H9 (cell line): ENCODE measurements at regions not wholly inside any gene's neighbourhood (a gene's known extent, or its start where the extent isn't known, plus 50 kb on each side); places are given as distances from the start of the nearest gene placed in this dataset.

Experiments
- DNase-seq: peaks from one replicate; pipeline ENCODE4 v3.0.0-alpha.2; 2017
- H2AFZ ChIP-seq: one replicate; pipeline ENCODE4 v1.6.1; 2013; ENCODE audit warnings: mild to moderate bottlenecking, low read length, control low read depth, moderate library complexity
- H2AK5ac ChIP-seq: 2 replicates; pipeline ENCODE4 v1.6.1; 2013; ENCODE audit warnings: low read length, control low read depth, mixed read lengths; ENCODE audit not compliant: insufficient read length
- H2BK120ac ChIP-seq: one replicate; pipeline ENCODE4 v1.6.1; 2013; ENCODE audit warnings: low read depth, mild to moderate bottlenecking, low read length, control low read depth, inconsistent platforms; ENCODE audit not compliant: poor library complexity, severe bottlenecking
- H2BK12ac ChIP-seq: 2 replicates; pipeline ENCODE4 v1.6.1; 2013; ENCODE audit warnings: low read length, control low read depth, mixed read lengths, low read depth; ENCODE audit not compliant: insufficient read length
- H2BK15ac ChIP-seq: 2 replicates; pipeline ENCODE4 v1.6.1; 2013; ENCODE audit warnings: low read depth, low read length, control low read depth
- H2BK20ac ChIP-seq: one replicate; pipeline ENCODE4 v1.6.1; 2013; ENCODE audit warnings: low read depth, mild to moderate bottlenecking, low read length, control low read depth, inconsistent platforms; ENCODE audit not compliant: poor library complexity, severe bottlenecking
- H2BK5ac ChIP-seq: 2 replicates; pipeline ENCODE4 v1.6.1; 2013; ENCODE audit warnings: low read length, control low read depth, mixed read lengths; ENCODE audit not compliant: insufficient read length
- H3K14ac ChIP-seq: 2 replicates; pipeline ENCODE4 v1.6.1; 2013; ENCODE audit warnings: low read length, control low read depth; ENCODE audit not compliant: insufficient read depth
- H3K18ac ChIP-seq: 2 replicates; pipeline ENCODE4 v1.6.1; 2013; ENCODE audit warnings: low read depth, mild to moderate bottlenecking, mixed read lengths, low read length, control low read depth; ENCODE audit not compliant: insufficient read length
- H3K23ac ChIP-seq: 2 replicates; pipeline ENCODE4 v1.6.1; 2013; ENCODE audit warnings: low read length, control low read depth, mixed read lengths, low read depth; ENCODE audit not compliant: insufficient read length
- H3K23me2 ChIP-seq: 2 replicates; pipeline ENCODE4 v1.6.1; 2013; ENCODE audit warnings: low read depth, mild to moderate bottlenecking, mixed read lengths, low read length, control low read depth; ENCODE audit not compliant: insufficient read length, poor library complexity, severe bottlenecking
- H3K27ac ChIP-seq: 2 replicates; pipeline ENCODE4 v1.5.1; 2013; ENCODE audit warnings: low read length, control low read depth, mixed read lengths, low read depth; ENCODE audit not compliant: insufficient read length
- H3K27me3 ChIP-seq: 2 replicates; pipeline ENCODE4 v1.6.1; 2013; ENCODE audit warnings: low read length, control low read depth, inconsistent platforms; ENCODE audit not compliant: insufficient read depth
- H3K4ac ChIP-seq: 2 replicates; pipeline ENCODE4 v1.6.1; 2013; ENCODE audit warnings: low read depth, mild to moderate bottlenecking, control low read depth, inconsistent platforms, low read length, moderate library complexity
- H3K4me1 ChIP-seq: 2 replicates; pipeline ENCODE4 v1.6.1; 2013; ENCODE audit warnings: low read length, control low read depth, inconsistent platforms; ENCODE audit not compliant: insufficient read depth
- H3K4me2 ChIP-seq: 2 replicates; pipeline ENCODE4 v1.6.1; 2013; ENCODE audit warnings: low read length, control low read depth, mixed read lengths; ENCODE audit not compliant: insufficient read length, insufficient read depth
- H3K56ac ChIP-seq: 2 replicates; pipeline ENCODE4 v1.6.1; 2013; ENCODE audit warnings: low read depth, mild to moderate bottlenecking, mixed read lengths, low read length, control low read depth; ENCODE audit not compliant: insufficient read length
- H3K79me1 ChIP-seq: 2 replicates; pipeline ENCODE4 v1.6.1; 2013; ENCODE audit warnings: low read depth, mild to moderate bottlenecking, moderate library complexity, low read length, control low read depth, inconsistent platforms; ENCODE audit not compliant: insufficient read depth, poor library complexity, severe bottlenecking
- H3K79me2 ChIP-seq: 2 replicates; pipeline ENCODE4 v1.6.1; 2013; ENCODE audit warnings: low read length, control low read depth, inconsistent platforms; ENCODE audit not compliant: insufficient read depth
- H3K9ac ChIP-seq: 2 replicates; pipeline ENCODE4 v1.6.1; 2013; ENCODE audit warnings: low read length, control low read depth, mixed read lengths; ENCODE audit not compliant: insufficient read length; ENCODE audit errors: extremely low read depth
- H3K9me3 ChIP-seq: one replicate; pipeline ENCODE4 v1.6.1; 2013; ENCODE audit warnings: low read depth, low read length, inconsistent platforms; ENCODE audit not compliant: control insufficient read depth
- H3T11ph ChIP-seq: one replicate; pipeline ENCODE4 v1.6.1; 2013; ENCODE audit warnings: mild to moderate bottlenecking, low read length, control low read depth, inconsistent platforms
- H4K20me1 ChIP-seq: one replicate; pipeline ENCODE4 v1.6.1; 2013; ENCODE audit not compliant: control insufficient read depth, insufficient read length, insufficient read depth
- H4K5ac ChIP-seq: 2 replicates; pipeline ENCODE4 v1.6.1; 2013; ENCODE audit warnings: low read depth, mild to moderate bottlenecking, mixed read lengths, low read length, control low read depth; ENCODE audit not compliant: insufficient read length
- H4K8ac ChIP-seq: replicated peaks from 2 replicates; pipeline ENCODE4 v1.6.1; 2013; ENCODE audit warnings: low read length, control low read depth, mixed read lengths, low read depth; ENCODE audit not compliant: insufficient read length
- H4K91ac ChIP-seq: 2 replicates; pipeline ENCODE4 v1.6.1; 2013; ENCODE audit warnings: low read depth, mild to moderate bottlenecking, moderate library complexity, mixed read lengths, low read length, control low read depth; ENCODE audit not compliant: insufficient read length
- H3K27ac Mint-ChIP-seq, 3 experiments: 2 replicates in 2 of 3; 3 replicates in 1 of 3; pipeline ENCODE4 v1.8.0; 2020 to 2021; ENCODE audit warnings: mixed read lengths in 3 of 3, mild to moderate bottlenecking in 1 of 3, moderate library complexity in 1 of 3
- H3K27me3 Mint-ChIP-seq: 2 replicates; pipeline ENCODE4 v1.8.0; 2021; ENCODE audit warnings: low read depth, mild to moderate bottlenecking, moderate library complexity, mixed read lengths
- H3K36me3 Mint-ChIP-seq, 3 experiments: 2 replicates in 2 of 3; 3 replicates in 1 of 3; pipeline ENCODE4 v1.8.0; 2020 to 2021; ENCODE audit warnings: low read depth in 3 of 3, mixed read lengths in 3 of 3; ENCODE audit not compliant: insufficient read depth in 1 of 3
- H3K4me1 Mint-ChIP-seq, 2 experiments: 2 replicates each; pipeline ENCODE4 v1.8.0; 2020; ENCODE audit warnings: mixed read lengths in 2 of 2
- H3K4me3 Mint-ChIP-seq, 2 experiments: 2 replicates in 1 of 2; 3 replicates in 1 of 2; pipeline ENCODE4 v1.8.0; 2020 to 2021; ENCODE audit warnings: mild to moderate bottlenecking in 2 of 2, mixed read lengths in 2 of 2, moderate library complexity in 1 of 2
- H3K9me3 Mint-ChIP-seq, 2 experiments: 2 replicates in 1 of 2; 3 replicates in 1 of 2; pipeline ENCODE4 v1.8.0; 2020; ENCODE audit warnings: mild to moderate bottlenecking in 2 of 2, mixed read lengths in 2 of 2, moderate library complexity in 1 of 2
- CTCF ChIP-seq: fragments of 200-600 bp; sonication (generic); conservative IDR thresholded peaks from 3 replicates; pipeline ENCODE4 v1.8.0; 2021; ENCODE audit warnings: antibody characterized with exemption, mild to moderate bottlenecking
- WGBS: extraction: QIAGEN DNeasy Blood & Tissue Kit; methylation state at CpG from one replicate; pipeline ENCODE4 v1.1.7; 2013; ENCODE audit warnings: missing lambda C conversion rate, low lambda C conversion rate, mixed read lengths; ENCODE audit not compliant: insufficient read length; ENCODE audit errors: extremely low coverage; 5-methylcytosine and 5-hydroxymethylcytosine counted together

- no peak overlapping the region for H3K27ac ChIP-seq
- Mint-ChIP-seq H3K27me3 (no peaks in the 10 kb centered on the region), H3K36me3 (no peaks in the 10 kb centered on the region), H3K4me3 (no peak overlapping the region), H3K27ac (no peak overlapping the region), H3K4me1 (no peaks in the 10 kb centered on the region), H3K9me3 (no peaks in the 10 kb centered on the region)
- no peaks in the 10 kb centered on the region for H3K9me3 ChIP-seq
- no peak overlapping the region for H3K4me2 ChIP-seq
- H4K20me1 ChIP-seq: no peaks in the 10 kb centered on the region
- no peak overlapping the region for H2AFZ ChIP-seq
- no peak for DNase-seq
- no peaks in the 10 kb centered on the region for H3K79me2 ChIP-seq
- H2BK20ac ChIP-seq: no peak overlapping the region
- no peaks in the 10 kb centered on the region for H3K23me2 ChIP-seq
- no peak overlapping the region for H3K23ac ChIP-seq
- H2BK12ac ChIP-seq: no peak overlapping the region
- no peak overlapping the region for H2BK120ac ChIP-seq
- H4K91ac ChIP-seq: no peak overlapping the region
- no peaks in the 10 kb centered on the region for H3K79me1 ChIP-seq
- no peak overlapping the region for H2BK15ac ChIP-seq
- H2BK5ac ChIP-seq: no peak overlapping the region
- H4K8ac ChIP-seq: no peak overlapping the region
- H4K5ac ChIP-seq: no peak overlapping the region
- no peaks in the 10 kb centered on the region for H3K27me3 ChIP-seq
- no peak overlapping the region for H2AK5ac ChIP-seq
- H3K14ac ChIP-seq: no peak overlapping the region
- no peak overlapping the region for H3K56ac ChIP-seq
- no peak overlapping the region for H3K18ac ChIP-seq
- H3K4me1 ChIP-seq: no peaks in the 10 kb centered on the region
- no peak for TF ChIP-seq CTCF
- WGBS: no CpG with 5 or more reads among the region's 3 CpGs
- no peak overlapping the region for H3T11ph ChIP-seq
- no peak overlapping the region for H3K4ac ChIP-seq
- H3K9ac ChIP-seq: no peak overlapping the region
Measured at GRCh38 chr13:55302568-55302967, 1838.2 kb upstream of the PRR20A start.
